Neural cell (in vitro differentiated cells): ENCODE measurements at regions not wholly inside any gene's neighbourhood (a gene's known extent, or its start where the extent isn't known, plus 50 kb on each side); places are given as distances from the start of the nearest gene placed in this dataset.

Experiments
- CTCF ChIP-seq: fragments of 450-650 bp; IDR thresholded peaks from 2 replicates; pipeline ENCODE4 v1.5.1; 2014; ENCODE audit warnings: antibody characterized with exemption, mild to moderate bottlenecking, moderate library complexity; ENCODE audit not compliant: poor library complexity, severe bottlenecking
- EP300 ChIP-seq: fragments of 450-650 bp; conservative IDR thresholded peaks from 2 replicates; pipeline ENCODE4 v1.6.1; 2014; ENCODE audit warnings: antibody characterized with exemption, mild to moderate bottlenecking, moderate library complexity; ENCODE audit not compliant: poor library complexity, severe bottlenecking
- EZH2 ChIP-seq: fragments of 200-600, 300-800 bp; shearing (Covaris generic), sonication (generic); IDR thresholded peaks from 2 replicates; pipeline ENCODE4 v1.6.1; 2014; ENCODE audit warnings: antibody characterized with exemption, low read length, borderline replicate concordance, mild to moderate bottlenecking; ENCODE audit not compliant: insufficient read depth, poor library complexity, severe bottlenecking
- POLR2AphosphoS5 ChIP-seq: IDR thresholded peaks from 2 replicates; pipeline ENCODE4 v1.6.1; 2012
- RAD21 ChIP-seq: fragments of 450-650 bp; conservative IDR thresholded peaks from 2 replicates; pipeline ENCODE4 v1.6.1; 2014; ENCODE audit warnings: antibody characterized with exemption, mild to moderate bottlenecking, moderate library complexity
- SMC3 ChIP-seq: fragments of 450-650 bp; conservative IDR thresholded peaks from 2 replicates; pipeline ENCODE4 v1.6.1; 2014; ENCODE audit warnings: antibody characterized with exemption, mild to moderate bottlenecking, moderate library complexity; ENCODE audit not compliant: poor library complexity
- TAF1 ChIP-seq: IDR thresholded peaks from 2 replicates; pipeline ENCODE4 v1.6.1; 2012; ENCODE audit warnings: low read depth

- TF ChIP-seq CTCF (no peak), TAF1 (no peak), SMC3 (no peak), POLR2AphosphoS5 (no peak), EP300 (no peak), EZH2 (no peak), RAD21 (no peak)
Measured at GRCh38 chr11:91783173-91783572, 441.4 kb upstream of the FAT3 start.
